Fibroblast of skin of left quadriceps (primary cell): ENCODE measurements at regions not wholly inside any gene's neighbourhood (a gene's known extent, or its start where the extent isn't known, plus 50 kb on each side); places are given as distances from the start of the nearest gene placed in this dataset.

ENCODE experiments used
- DNase-seq, 2 experiments: peaks; one replicate each; pipeline ENCODE4 v3.0.0-alpha.2; 2013; ENCODE audit warnings: low read depth in 2 of 2

DNA sequence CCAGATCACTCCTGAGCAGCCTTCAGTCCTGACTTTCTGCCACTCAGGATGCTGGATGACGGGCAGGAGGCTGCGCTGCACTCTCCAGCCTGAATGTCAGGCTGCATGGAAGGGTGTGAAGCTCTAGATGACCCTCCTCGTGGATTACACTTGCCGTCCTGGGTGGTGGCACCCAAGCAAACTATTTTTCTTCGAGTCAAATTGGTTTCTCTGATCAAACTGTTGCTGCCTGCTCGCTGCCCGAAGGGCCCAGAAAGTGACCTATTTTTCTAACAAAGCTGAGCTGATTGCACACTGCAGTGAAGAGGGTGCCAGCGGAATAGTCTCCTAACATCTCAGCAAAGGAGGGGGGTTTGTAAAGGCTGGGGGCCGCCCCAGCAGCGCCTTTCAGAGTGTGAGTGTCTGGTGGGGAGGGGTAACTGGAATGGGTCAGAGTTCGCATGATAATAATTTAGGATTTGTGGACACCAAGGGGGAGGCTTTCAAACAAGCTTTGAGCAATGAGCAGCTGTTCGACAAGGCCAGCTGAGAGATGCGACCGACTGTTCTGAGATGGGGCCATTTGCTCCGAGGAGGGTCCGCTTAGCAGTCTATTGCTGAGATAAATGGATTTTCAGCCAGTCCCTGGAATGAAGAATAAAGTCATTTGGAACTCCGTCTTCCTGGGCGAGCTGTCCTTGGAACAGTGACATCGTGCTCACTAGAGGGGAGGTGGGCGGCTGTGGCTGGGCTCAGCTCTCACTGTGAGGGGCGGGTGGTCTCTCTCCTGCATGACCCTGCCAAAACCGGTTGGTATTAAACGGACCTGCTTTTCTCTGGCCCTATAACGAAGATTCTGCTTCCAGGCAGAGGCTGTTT is 537.6 kb downstream of the BRD1 start:
- no peak for DNase-seq

DNA sequence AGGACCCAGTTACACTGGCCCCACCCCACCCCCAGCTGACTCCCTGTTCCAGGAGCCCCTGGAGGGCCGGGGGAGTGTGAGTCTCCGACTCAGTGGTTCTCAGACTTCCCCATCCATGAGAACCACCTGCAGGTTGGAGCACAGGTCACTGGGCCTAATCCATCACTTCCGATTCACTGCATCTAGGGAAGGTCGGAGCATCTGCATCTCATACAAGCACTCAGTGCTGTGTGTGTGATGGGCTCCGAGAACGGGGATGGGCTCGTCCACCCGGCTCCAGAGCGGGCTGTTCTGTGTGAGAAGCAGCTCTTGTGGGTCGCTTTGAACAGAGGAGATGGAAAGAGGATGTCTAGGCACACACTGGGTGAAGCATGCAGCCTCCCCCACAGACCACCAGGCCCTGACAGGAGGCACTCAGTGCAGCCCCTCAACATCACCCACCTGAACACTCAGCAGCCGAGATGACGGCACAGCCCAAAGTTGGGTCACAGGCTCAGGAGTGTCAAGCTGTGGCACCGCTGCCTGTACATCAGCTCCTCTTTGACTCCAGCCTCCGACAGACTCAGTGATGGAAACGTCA is 541.4 kb downstream of the BRD1 start:
- DNase-seq, result no peak

DNA sequence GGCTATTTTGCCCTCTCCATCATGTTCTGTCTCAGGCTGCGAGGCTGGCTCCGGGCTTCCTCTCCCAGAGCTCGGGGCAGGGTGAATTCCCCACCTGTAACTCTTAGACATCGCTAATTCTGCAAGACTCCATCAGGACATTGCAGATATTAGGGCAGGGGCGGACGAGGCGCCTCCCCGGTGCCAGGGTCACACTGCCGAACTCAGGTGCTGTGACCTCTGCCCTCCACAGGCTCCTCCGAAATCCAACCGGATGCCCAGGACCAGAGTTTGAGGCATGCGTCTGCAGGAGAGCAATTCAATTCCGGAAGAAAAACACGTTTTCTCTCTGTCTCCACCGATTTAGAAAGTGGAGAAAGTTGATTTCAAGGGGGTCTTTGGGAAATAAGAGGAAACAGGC is 542.7 kb downstream of the BRD1 start:
- no peak for DNase-seq

- no peak for DNase-seq
These were observed 543.5 kb downstream of the BRD1 start for GRCh38 chr22:49284056-49284784.

DNA sequence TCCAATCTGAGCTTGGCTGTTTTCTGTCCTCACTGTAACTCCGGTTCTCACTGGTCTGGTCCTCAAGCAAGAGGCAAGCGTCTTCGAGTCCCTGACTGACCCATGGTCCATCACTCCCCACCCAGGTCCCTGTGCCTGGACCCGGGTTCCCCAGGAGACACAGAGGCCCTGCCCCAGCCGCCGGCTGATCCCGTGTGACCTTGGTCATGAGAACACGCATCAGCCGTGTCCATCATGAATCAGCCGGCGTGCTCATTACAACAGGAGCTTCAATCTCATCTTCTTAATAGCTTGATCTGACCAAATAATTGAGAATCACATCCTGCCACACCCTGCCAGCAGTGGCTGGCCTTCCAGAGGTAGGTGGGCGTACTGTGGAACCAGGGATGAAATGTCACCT is 545.1 kb downstream of the BRD1 start:
- no peak for DNase-seq

GRCh38 chr22:49281467-49282340 is 546.0 kb downstream of the BRD1 start:
- no peak for DNase-seq

DNA sequence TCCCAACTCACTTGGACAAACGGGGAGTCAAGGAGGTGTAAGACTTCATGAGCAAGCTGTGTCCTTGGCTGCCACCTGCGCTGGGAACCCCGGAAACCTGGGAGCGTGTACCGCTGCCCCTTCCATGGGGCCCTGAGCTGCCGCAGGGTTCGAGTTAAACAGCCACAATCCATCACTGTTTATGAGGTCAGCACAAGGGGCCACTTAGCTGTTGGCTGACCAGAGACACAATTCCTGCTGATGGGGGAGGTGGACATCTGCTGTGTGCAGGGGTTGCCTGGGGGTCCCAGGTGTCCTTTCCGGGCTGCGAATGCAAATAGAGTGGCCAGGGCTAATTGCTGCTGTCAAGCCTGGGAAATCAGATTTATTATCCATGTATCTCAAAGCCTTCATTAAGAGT is 549.3 kb downstream of the BRD1 start:
- no peak for DNase-seq

GRCh38 chr22:49276567-49276966 is 551.1 kb downstream of the BRD1 start:
- DNase-seq, result no peak

DNA sequence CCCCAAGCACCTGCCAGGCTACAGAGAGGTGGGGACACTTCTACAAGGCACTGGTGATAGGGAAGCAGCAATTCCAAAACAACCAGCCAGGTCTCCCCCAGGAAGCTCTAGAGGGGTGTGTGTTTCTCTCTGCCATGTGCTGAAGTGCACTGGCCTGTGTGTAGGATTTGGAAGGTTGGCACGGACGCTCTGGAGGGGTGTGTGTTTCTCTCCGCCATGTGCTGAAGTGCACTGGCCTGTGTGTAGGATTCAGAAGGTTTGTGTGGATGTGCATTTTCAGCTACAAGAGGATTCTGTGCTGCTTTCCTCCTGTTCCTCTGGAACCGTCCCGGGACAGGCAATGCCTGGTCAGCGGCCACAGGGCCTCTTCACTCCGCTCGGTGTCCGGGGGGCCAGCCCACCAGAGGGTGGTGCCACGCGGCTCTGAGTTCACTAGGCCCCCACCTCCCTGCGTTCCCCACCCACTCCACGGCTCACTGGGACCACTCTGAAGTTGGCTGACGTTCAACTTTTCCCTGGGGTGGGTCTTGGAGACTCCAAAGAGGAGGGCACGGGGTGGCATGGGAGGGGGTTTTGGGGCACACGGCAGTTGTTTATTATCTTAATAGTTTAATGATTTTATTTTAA is 552.8 kb downstream of the BRD1 start:
- no peak for DNase-seq

DNA sequence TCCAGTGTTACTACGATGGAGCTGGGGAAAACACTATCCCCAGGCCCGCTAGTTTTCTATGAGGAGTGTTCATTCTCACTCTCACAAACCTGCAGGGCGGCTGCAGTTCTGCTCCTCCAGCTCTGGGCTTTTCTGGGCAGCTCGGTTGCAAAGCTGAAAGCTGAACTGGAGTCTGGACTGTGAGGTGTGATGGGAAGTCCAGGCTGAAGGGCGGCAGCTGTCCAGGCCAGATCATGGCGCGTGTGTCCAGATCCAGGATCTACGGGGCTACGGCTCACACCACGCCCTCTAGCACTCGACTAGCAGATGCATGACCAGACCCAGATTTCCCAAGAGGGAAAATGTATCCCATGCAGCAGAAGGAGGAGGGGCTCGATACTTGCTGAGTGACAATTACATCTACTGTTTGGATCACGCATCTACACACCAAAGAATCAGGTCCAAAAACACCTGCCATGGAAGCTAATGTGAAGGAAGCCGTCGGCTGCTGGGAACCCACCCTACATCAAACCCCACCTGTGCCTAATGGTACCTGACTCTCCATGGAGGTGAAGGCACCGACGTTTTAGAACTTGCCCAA is 555.0 kb downstream of the BRD1 start:
- no peak for DNase-seq

DNA sequence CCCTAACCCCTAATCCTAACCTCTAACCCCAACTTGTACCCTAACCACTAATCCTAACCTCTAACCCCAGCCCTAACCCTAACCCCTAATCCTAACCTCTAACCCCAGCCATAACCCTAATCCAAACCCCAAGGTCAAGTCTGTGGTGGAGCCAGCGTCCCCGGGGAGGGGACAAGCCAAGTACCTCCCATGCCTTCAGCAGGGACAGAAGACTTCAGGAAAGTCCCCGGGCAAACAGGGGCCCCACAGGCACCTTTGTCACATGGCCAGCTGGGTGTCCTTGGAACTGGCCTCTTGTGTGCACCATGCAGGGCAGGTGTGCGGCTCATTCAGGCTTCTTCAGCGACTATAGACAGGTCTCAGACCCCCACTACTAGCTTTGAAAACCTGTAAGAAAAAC is 555.8 kb downstream of the BRD1 start:
- DNase-seq, result no peak

GRCh38 chr22:49271369-49271727 is 556.3 kb downstream of the BRD1 start:
- DNase-seq, result no peak

- DNase-seq, result no peak
These were observed 556.9 kb downstream of the BRD1 start for GRCh38 chr22:49270595-49271368.

GRCh38 chr22:49269928-49270327 is 557.7 kb downstream of the BRD1 start:
- DNase-seq, result no peak

DNA sequence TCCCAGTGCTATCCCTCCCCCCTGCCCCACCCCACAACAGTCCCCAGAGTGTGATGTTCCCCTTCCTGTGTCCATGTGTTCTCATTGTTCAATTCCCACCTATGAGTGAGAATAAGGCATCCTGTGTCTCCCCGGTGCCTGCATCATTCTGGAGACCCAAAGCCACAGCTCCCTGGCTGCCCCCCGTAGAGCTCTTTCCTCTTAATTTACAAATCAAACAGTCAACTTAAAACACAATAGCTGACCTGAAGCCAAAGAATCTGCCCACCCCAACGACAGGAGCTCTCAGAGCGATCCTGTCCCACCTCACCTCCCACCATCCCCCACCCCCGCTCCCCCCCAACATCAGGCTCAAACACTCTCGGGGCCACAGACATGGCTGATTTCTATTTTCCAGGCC is 558.3 kb downstream of the BRD1 start:
- DNase-seq, result no peak

DNA sequence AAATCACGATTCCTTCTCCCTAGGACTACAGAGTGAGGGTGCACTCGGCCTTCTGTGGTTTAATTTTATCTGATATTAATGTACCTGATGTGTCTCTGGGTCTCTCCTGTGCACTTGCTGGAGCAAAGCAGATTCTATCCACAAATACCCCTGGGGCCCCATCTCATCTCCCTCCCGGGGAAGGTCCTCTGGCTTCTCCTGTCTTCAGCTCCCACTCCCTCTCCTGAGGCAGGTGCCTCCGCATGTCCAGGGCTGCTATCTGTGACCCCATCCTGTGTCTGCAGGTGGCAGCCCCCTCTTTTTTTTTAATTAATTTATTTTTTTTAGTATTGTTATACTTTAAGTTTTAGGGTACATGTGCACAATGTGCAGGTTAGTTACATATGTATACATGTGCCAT is 558.7 kb downstream of the BRD1 start:
- DNase-seq, result no peak

DNA sequence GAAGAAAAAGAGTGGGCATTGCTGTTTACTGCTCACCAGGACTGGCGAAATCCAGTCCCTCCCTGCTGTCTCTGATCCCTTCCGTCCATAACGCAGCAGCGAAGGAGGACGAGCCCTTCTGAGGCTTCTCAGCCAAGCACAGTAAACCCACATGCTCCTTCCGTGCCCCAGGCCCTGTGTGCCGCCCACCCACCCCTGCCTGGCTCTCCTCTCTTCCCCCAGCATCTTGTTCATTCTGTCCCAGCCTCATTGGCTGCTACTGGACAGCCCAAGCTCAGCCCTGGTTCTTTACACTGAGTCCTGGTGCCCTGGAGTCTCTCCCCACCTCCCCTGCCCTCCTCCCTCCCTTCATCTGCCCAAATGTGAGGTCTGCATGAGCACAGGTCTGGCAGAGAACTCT is 559.7 kb downstream of the BRD1 start:
- DNase-seq, result no peak

DNA sequence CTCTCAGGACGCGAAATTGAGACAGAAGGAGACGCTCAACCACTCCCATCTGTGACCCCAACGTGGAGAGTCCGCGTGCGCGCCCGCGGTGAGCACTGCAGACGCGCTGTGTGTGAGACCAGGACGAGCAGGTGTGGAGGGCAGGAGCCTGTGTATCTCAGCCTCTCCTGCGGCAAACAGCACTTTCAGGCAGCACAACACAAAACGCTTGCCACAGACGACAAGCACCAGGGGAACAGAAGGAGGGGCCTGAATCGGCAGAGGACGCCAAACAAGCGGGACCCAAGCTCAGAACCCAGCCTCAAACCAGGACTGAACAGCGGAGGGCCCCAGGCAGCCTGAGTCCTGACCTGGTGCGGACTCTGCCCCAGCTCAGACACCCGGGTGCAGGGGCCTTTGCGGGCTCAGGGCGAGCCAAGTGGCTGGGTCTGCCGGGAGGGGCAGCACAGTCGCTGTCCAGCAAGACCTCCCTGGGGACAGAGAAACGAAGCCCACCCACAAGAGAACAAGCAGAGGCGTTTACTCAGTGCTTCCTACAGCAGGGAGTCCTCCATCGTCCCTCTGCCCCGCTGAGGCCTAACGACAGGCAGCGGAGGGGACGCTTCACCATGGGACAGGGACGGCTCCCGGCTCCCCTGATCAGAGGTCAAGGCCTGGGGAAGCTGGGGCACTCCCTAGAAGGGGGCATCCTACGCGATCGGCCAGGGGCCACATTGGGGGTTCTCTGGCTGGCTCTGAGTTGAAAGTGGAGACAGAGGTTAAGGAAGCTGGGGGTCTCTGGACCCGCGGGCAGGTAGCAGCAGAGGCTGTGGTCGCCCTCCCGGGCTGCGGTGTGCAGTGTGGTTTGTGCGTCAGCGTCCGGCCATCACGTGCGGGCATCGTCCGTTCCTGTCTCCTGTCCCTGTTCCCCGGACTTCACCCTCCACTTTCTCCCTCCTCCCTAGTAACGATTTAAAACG is 560.8 kb downstream of the BRD1 start:
- no peak for DNase-seq

DNA sequence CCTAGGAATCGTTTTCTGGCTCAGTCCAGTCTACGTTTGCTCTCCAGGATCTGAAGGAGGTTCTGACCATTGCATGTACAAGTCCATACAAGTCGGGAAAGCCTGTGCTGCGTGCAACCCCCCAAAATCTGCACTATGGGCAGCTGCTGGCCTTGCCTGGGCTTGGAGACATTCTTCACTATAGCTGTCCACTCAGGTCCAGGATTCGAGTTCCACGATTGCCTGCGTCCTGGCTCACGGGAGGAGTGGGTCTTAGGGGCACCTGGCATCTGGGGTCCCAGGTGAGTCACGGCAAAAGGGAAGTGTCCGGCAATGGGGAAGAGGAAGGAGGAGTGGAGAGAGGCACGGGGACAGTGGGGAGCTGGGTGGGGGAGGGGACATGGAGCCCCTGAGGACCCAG is 563.0 kb downstream of the BRD1 start:
- no peak for DNase-seq
